HepG2 (cell line): ENCODE measurements at regions not wholly inside any gene's neighbourhood (a gene's known extent, or its start where the extent isn't known, plus 50 kb on each side); places are given as distances from the start of the nearest gene placed in this dataset.

ENCODE experiments used
- BHLHE40 ChIP-seq: IDR thresholded peaks from 2 replicates; pipeline ENCODE4 v1.6.1; 2011; ENCODE audit warnings: low read length, improper control_type of control experiment
- SP2 ChIP-seq: sonication (generic); formaldehyde crosslinking; IDR thresholded peaks from 2 replicates; pipeline ENCODE4 v1.5.1; 2020; ENCODE audit warnings: mild to moderate bottlenecking, missing genetic modification reagents

DNA sequence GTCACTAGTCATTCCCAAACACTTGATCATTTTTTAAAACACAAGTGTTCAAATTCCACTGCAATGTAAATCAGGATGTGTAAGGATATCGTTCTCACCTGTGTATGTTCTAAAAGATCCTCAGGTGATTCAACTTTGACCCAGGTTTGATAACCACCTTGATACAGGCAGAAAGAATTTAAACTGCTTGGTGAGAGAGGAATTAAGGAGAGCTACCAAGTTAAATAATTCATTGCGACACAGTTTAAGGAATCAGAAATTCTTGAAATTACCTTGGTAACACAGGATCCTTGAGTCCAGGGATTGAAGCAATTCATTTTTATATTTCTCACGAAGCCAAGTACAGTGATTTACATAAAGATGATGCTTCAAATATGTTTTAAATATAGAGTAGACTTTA lies 80.7 kb upstream of the EHBP1 start:
- no peak for TF ChIP-seq SP2 (CRISPR knock-in tag)
- no peak for TF ChIP-seq BHLHE40
